Daoy (cell line): ENCODE measurements at regions not wholly inside any gene's neighbourhood (a gene's known extent, or its start where the extent isn't known, plus 50 kb on each side); places are given as distances from the start of the nearest gene placed in this dataset.
"Not testable (repeated sequence)": the region's sequence is repeated elsewhere in the genome, so short reads cannot be mapped to it uniquely, and the experiment has no call there.

Source experiments
- DNase-seq: peaks from one replicate; pipeline ENCODE4 v3.0.0-alpha.2; 2015; ENCODE audit warnings: low read depth

DNA sequence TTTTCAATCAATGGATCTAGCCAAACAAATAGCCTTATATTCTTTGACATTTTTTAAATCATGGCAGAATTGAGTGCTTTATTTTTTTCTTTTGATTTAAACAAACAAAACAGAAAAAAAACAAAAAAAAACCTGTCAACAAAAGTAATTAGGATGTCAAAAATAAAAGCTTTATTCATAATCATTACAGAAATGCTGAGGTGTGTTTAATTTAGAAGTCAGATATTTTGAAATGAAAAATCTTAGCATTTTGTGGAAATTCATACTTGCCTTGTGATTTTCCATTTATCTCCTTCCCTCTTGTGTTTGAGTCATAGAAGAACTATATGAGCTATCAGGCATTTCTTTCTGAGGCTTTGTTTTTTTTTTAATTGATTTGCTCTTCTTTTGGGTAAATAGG is 387.0 kb upstream of the STXBP6 start:
- no peak for DNase-seq

DNA sequence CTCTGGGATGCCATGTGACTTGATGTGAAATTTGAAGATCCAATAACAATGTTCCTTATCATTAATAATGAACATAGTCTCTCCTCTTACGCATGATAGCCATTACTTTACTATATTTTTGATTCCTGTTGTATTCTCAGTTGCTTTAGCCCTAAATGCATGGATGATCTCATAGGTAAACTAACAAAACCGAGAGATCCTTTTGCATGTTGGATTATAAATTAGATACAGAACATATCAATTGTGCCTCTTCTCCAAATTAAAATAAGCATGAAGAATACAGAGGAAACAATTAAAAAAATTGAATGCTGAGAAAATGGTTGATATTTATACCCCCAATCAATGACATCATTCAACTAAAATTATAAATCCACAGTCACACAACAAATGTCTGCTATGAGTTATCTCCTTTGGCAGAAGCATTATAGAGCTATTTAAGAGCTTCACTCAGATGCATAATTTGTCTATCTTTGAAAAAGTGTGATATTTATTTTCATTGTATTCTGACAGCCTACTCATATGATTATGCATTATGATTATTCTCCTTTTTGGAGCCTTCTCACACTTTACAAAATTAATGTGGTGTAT is 386.4 kb upstream of the STXBP6 start:
- DNase-seq, result no peak

DNA sequence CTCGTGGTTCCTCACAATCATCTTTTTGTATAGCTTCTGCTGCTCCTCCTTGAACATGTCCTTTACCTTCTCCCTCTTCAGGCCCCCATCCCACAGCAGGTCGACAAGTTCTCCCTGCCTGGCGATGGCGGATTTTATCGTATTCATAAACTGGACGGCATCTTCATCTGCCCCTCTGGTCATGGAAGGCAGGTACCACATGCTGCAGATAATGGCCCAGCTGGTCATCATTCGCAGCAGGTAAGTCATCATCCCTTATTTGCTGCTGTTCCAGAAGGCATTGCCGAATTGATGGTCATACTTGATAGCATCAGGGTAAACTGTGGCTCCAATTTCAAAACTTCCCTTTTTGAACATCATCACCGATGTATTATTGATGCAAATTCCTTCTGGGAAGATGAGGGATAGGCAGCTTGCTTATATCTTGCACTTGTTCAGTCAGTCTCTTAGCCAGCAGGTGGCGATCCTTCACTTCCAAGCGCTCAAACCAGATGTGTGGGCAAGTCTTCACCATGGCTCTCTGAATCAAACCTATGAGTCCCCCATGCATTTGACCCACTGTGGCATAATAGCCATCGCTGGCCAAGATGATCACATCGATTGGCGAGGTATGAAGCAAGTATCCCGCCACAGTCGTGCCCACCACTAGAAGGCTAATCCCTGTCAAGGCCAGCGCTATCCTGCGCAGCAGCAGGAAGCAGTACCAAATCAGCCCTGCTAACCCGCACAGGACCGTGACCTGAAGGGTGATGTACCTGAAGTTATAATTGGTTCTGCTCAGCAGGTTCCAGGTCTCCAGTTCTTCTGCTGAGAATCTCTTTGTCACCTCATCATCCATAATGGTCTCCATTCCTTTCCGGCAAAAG is 381.5 kb upstream of the STXBP6 start:
- DNase-seq, result no peak

DNA sequence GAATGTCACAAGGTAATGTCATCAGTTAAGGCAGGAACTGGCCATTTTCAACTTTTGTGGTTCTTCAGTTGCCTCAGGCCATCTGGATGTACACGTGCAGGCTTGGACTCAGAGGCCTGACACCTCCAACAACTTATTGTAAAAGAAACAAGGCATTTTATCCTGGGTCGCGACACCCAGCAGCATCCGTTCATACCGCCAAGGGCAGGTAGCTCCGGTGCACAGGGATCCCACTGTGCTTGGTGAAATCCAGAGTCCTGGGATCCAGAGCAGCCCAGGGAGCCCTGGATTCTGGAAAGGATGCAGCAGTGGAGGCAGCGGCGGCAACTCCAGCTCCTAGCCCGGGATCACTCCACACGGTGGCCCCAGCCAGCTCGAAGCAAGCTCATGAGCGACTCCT is 380.9 kb upstream of the STXBP6 start:
- DNase-seq, result no peak

DNA sequence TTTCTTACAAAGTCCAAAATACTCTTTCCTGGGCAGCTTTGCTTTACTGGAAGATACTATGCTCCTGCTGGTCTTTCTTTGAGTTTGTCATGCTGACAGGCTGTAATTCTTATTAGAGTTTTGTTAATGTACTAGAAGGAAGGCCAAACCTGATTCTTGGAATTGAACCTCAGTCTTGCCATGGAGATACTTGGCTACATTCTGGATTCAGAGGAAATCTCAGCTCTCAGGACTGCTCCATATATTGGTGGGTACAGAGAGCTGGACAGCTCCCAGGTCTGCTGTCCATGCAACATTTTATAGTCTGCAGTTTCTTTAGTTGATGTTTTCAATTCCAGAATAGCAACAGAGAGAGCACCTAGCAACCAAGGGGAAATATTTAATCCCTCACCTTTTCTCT is 363.1 kb upstream of the STXBP6 start:
- DNase-seq, result no peak

DNA sequence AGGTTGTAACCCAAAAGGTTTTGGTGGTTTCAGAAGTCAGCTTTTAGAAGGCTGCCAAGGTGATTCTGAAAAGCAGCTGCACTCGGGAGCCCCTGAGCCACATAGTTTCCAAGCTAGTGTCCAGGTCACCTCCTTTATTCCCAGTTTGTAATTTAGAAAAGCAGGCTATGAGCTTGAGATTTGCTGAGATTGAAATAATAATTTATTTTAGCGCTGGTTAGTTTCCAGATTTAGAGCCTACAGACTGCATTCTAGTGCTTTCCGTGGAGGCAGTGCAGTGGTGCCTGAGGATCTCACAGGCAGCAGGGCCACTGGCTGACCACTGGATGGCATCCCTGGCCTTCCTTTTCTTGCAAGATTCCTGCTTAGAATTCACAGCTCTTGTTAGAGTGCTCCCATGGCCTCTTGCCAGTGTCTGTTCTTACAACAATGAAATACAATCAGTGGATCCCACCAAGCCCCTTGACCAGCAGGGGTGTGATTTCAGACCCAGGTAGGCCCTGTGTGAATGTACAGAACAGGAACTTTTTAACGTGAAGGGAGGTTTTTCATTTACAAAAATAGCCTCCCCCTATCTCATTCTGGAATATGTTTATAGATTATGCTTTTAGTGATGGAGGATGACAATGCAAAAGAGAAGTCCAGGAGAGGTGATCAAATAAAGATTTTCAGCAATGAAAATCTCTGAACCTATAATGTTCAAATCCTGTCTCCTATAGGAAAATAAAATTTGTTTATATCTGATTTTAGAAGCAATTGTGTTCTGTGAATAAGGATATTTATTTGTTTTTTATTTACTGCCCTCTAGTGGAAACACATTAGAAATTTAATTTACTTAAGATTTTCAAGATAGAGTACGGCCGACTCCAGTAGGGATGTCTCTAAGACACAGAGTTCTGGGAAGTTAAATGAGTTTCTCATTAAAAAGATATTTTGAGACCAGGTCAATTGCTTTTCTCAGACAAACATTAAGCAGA is 362.1 kb upstream of the STXBP6 start:
- DNase-seq, result peak; percentile 13

DNA sequence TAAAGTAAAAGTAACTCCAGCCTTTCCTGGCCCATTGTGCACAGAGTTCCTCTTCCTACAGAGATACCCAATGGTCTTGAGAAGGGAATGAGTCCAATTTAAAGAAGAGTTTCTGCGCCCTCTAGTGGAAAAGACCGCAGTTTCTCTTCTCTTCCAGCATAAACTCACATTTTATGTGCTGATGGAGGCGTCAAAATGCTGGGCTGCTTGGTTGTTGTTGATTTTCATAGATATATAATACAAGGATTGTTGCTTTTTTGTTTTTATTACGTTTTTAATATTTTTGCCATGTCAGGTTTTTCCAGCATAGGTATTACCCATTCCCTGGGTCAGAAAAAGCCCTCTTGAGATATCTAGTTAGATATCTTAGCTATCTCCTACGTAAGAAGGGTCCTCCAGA is 356.9 kb upstream of the STXBP6 start:
- DNase-seq, result peak; percentile 22

DNA sequence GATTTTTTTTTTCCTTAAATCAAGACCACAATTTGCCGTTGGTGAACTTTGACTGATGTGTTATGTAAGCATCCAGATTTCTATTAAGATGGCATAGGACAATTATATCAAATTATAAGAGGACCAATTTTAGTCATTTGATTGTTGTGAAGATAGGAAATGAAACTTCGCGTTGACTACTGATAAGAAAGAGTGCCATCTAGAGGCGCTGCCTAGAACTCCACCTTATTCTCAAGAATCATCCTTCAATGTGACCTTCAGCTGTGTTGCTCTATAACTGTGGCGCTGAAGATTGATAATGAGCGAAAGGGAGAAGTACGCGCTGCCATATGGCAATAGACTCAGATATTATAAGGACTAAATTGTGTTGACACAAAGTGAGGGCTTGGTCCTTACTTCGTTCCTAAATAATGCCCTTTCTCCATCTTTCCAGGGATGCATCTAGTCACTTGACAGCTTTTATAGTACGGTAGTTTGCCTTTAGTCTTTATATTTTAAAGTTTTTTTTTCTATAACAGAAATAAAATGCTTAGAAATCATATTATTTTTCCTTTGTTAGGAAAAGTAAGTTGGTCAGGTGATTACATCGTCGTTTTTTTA is 350.8 kb upstream of the STXBP6 start:
- DNase-seq, result peak; percentile 20

DNA sequence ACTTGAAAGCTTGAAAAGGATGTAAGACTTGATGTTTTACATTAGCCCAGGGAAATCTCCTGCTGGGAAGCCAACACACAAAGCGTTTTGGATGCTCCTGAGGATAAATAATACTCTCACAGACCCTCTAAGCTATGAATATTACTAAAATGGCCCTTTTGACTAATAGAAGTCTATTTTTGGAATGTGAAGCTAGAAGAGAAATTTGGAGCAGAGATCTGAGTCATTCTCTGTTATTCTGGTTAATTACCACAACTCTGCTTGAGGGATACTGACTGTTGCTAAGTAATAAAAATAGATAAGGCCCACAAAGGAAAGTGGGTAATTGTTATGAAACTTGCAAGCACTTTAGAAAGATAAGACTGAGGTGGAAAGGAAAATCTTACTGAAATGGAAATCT is 346.2 kb upstream of the STXBP6 start:
- peak; percentile 8 for DNase-seq

DNA sequence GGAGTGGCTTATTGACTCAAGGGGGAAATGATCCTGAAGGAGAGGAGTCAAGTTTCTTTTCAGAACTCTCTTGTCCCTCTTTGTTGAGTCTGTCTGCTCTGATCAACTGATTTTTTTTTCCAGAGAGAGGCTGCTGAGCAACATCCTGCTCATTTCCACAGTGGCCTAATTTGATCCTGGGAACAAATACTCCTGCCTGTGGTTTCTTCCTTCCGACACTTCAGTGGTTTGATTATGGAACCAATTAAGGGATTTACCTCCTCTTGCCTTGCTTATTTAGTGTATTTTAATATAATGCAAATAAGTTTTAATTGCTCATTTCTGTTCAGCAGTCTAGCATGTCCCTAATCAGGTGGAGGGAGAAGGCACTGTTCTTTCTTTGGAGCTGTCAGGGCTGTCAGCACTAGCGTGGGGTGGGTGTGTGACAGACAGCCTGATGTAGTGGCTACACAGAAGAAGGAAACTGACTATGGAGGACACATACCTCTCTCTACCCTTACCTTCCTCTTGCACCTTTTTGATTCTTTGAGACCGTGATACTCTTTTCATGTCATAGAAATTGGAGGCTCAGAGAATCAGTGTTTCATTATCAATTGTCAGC is 344.9 kb upstream of the STXBP6 start:
- peak; percentile 6 for DNase-seq

DNA sequence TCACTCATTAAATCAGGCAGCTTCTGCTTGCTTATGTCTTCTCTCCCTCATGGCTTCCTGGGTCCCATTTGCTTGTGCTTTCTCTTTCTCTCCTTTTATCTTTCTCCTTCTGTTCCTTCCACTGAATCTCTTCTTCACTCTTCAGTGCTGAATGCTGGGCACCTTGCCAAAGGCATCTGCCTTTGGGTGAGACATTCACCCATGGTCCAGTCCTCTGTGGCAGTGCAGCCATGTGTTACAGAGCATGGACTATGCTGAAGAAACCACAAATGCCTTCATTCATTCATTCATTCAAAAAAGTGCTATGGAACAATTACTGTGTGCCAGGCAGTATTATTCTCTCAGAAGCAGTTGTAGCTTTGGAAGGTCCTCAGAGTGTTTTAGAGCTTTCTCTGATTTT is 344.4 kb upstream of the STXBP6 start:
- DNase-seq, result peak; percentile 11

DNA sequence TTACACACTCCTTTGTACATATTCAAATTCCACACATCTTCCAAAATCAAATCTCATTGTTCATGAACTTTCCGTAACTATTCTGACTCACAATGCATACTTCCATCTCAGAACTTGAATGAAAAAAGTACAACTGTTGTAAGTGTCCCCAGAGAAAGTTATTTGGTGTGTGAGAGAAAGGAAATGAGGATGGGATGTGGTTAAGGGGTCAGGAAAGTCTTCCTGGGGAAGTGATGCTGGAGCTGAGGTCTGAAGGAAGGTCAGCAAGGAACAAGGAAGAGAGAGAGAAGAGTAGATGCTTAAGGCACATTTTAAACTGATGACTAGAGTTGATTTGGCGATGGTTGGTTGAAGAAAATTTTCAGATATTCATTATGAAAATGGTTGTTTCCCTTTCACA is 340.0 kb upstream of the STXBP6 start:
- DNase-seq, result no peak

DNA sequence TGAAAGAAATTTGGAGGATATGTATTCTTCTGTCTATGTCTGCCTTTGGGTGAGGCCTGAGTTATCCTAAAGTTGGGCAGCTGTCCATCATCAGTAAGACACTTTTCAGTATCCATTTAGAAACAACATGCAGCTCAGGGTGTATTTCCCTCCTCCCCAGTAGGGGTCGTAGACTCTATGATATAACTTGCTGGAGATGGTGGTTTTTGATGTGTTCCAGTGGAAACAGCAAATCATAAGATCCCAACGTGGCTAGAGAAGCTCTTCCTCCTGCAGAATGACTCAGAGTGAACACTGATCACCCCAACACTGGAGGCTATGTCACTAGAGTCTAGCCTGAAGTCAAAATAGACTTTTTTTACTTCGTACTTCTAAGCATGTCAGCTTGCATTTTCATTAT is 331.6 kb upstream of the STXBP6 start:
- peak; percentile 17 for DNase-seq

DNA sequence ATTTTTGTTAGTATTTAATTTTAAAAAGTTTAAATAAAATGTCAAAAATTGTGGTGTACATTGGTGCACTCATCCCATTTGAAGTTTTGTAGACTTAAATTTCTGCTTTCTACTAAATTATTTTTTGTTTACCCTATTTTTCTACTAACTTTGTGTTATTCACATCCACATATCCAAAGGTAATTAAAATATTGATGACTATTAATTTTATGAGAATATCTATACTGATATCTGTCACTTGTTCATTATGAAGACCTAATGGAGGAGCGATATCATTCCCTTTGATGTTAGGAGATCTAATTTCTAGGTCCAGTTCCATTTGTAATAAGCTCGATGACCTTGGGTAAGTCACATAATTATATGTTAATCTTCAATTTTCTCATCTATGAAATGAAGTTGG is 325.7 kb upstream of the STXBP6 start:
- DNase-seq, result no peak

DNA sequence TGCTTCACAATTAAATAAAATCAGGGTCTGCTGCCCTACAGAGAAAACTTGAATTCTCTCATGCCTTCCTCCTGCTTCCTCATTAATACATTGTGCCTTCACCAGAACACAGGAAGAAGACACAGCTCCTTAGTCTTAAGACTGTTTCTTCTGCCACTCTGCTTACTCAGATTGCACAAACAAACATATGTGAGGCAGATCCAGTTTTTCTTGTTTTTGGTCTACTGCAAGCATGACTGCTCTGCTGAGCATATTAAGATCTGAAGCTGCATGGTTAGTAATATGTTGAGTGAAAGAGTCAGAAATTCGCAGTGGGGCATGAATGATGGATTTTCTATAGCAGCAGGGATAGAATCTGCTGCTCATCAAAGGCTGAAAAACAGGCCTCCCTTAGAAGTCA is 321.1 kb upstream of the STXBP6 start:
- no peak for DNase-seq

DNA sequence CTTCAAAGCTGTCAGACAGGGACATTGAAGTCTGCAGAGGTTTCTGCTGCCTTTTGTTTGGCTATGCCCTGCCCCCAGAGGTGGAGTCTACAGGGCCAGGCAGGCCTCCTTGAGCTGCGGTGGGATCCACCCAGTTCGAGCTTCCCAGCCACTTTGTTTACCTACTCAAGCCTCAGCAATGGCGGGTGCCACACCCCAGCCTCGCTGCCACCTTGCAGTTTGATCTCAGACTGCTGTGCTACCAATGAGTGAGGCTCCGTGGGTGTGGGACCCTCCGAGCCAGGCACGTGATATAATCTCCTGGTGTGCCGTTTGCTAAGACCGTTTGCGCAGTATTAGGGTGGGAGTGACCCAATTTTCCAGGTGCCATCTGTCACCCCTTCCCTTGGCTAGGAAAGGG is 320.1 kb upstream of the STXBP6 start:
- DNase-seq, result not testable (repeated sequence)

DNA sequence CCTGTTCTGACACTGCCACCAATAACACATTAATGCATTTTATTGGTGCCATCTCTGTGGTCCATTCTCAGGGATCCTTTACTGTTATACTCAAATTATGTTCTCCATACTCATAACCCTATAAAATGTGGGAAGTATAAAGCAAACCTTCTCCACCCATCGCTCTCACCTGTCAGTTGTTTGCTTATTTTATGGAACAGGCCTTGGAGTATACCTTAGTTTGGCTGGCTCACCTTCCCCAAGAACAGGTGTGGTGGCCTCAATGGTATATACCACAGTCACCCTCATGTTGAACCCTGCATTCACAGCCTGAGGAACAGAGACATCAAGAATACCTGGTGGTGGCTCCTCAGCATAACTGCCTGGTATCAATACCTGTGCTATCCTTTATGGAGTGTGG is 308.4 kb upstream of the STXBP6 start:
- no peak for DNase-seq

DNA sequence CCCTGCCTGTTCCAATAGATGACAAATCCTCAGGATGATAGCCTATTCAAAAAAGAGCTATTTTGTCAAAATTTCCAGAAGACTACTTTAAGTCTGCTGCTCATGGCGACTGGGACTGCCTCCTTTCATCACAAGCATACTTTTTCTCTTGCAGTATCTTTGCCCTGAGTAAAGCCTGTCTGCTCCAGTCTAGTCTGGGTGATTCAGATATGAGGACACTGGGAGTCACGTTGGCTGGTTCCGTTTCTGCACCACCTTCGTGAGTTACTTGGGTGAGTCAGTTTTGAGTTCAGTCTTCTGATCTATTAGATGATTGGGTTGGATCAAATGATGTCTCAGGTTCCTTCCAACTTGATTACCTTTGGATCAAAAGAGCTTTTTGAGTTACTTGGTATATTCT is 301.3 kb upstream of the STXBP6 start:
- no peak for DNase-seq

DNA sequence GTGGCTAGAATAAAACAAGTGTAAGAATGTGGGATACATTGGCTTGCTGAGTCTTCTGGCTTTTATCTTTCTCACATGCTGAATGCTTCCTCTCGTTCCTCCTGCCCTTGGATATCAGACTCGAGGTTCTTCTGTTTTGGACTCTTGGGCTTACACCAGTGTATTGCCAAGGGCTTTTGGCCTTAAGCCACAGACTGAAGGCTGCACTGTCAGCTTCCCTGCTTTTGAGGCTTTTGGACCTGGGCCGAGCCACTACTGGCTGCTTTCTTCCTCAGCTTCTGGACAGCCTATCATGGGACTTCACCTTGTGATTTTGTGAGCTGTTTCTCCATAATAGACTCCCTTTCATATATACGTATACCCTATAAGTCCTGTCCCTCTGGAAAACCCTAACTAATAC is 300.9 kb upstream of the STXBP6 start:
- no peak for DNase-seq

DNA sequence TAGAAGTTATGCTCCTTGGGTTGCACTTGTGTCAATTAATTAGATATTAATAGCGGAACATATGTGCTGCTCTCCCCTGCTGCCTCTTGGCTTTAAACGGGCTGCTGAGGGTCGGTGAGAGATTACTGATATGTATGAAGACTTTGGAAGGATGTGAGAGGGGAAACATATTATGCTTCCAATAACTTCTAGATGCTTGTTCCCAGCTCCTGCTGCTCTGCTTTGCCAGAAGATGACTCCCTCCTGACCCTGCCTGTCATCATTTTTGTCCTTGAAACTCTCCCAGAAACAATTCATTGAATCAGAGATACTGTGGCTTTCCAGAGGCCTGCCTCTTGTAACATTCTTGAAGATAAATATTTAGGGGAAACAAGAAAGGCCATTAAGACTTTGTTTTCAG is 300.1 kb upstream of the STXBP6 start:
- no peak for DNase-seq

DNA sequence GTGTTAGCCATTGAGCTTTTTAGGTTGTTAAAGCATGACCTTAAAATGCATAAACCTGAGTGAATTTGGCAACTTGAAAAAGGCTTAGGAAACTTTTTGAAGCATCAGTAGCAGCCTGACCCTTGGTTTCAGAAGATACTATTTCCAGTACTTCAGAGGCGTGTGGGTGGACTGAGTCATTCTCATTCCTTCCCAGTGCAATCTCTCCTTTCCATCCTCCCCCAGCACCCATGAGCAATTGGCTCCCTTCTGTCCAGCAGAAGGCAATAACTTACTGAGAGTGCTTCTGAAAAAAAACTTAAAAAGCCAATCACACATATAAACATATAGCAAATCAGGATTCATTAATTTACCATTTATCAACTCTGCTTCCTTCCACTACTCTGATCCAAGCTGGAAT is 299.3 kb upstream of the STXBP6 start:
- DNase-seq, result no peak

DNA sequence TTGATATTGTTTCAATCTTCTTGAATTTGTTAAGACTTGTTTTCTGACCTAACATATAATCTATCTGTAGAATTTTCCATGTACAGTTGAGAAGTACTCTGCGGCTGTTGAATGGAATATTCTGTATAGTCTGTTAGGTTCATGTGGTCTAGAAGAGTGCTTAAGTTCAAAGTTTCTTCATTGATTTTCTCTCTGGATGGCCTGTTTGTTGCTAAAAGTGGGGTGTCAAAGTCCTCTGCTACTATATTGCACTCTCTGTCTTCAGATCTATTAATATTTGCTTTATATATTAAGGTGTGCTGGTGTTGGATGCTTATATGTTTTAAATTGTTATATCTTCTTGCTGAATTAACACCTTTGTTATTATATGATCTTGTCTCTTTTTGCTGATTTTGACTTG is 290.9 kb upstream of the STXBP6 start:
- no peak for DNase-seq
